GM12878 (cell line): ENCODE measurements at regions not wholly inside any gene's neighbourhood (a gene's known extent, or its start where the extent isn't known, plus 50 kb on each side); places are given as distances from the start of the nearest gene placed in this dataset.
A peak's percentile ranks its signal among the peaks of the same experiment; 100 is the strongest.

Source experiments
- ATAC-seq: fragments of 200-7000 bp; cut with Tn5 transposase; 3 replicates; pipeline ENCODE4 v1.9.1; 2020; ENCODE audit warnings: mild to moderate bottlenecking, moderate library complexity
- BruUV-seq: library from RNA; stranded (reverse); fragments of 400-500 nt; replicated peaks from 2 replicates; lab custom pipeline; 2021; lab: Mats Ljungman, UMichigan
- CTCF ChIA-PET: fragments of 300-600 bp; sonication (Branson Sonifier 250); formaldehyde crosslinking; extraction: SDS; loops from one replicate; lab custom pipeline; 2021; ENCODE audit warnings: inconsistent platforms; lab: Yijun Ruan, JAX
- POLR2A ChIA-PET: fragments of 350-600 bp; formaldehyde crosslinking; extraction: SDS; loops from one replicate; lab custom pipeline; 2021; ENCODE audit warnings: inconsistent platforms; lab: Charles Lee
- RAD21 ChIA-PET: fragments of 300-600 bp; sonication (Branson Sonifier 250); formaldehyde crosslinking; loops from one replicate; lab custom pipeline; 2023; ENCODE audit warnings: antibody characterized with exemption; ENCODE audit not compliant: unreplicated experiment; lab: Charles Lee
- SMC1A ChIA-PET: fragments of 300-600 bp; sonication (Branson Sonifier 250); formaldehyde crosslinking; loops from one replicate; lab custom pipeline; 2023; ENCODE audit not compliant: unreplicated experiment, uncharacterized antibody; lab: Charles Lee
- DNase-seq: peaks from one replicate; pipeline ENCODE4 v3.0.0-alpha.2; 2011; ENCODE audit warnings: low read depth, low spot score
- FAIRE-seq: peaks from 3 replicates; lab custom pipeline; 2011; peaks lifted over from hg19 to GRCh38; lab: Jason Lieb, UNC
- H2AFZ ChIP-seq: 2 replicates; pipeline ENCODE4 v1.6.0; 2011; ENCODE audit warnings: low read depth, low read length, control low read depth; ENCODE audit not compliant: control insufficient read depth
- H3K27ac ChIP-seq: 2 replicates; pipeline ENCODE4 v1.5.1; 2011; ENCODE audit warnings: control low read depth; ENCODE audit not compliant: control insufficient read depth, insufficient read depth
- H3K27me3 ChIP-seq, 2 experiments: replicated peaks in 1 of 2; 2 replicates each; pipeline versions ENCODE4 v1.6.0 to v1.6.1; 2011; ENCODE audit warnings: low read length in 1 of 2; ENCODE audit not compliant: control insufficient read depth in 2 of 2, insufficient read depth in 2 of 2
- H3K36me3 ChIP-seq, 2 experiments: 2 replicates each; pipeline ENCODE4 v1.5.1; 2011; ENCODE audit warnings: low read length in 1 of 2; ENCODE audit not compliant: control insufficient read depth in 2 of 2, insufficient read depth in 2 of 2
- H3K4me1 ChIP-seq: 2 replicates; pipeline ENCODE4 v1.6.1; 2011; ENCODE audit warnings: mild to moderate bottlenecking, low read length, moderate library complexity, mixed read lengths; ENCODE audit not compliant: control insufficient read depth, insufficient read depth
- H3K4me2 ChIP-seq: 2 replicates; pipeline ENCODE4 v1.6.0; 2011; ENCODE audit warnings: control low read depth; ENCODE audit not compliant: control insufficient read depth, insufficient read depth
- H3K4me3 ChIP-seq: fragments of 200-600 bp; sonication (generic); 2 replicates; pipeline ENCODE4 v1.5.1; 2016
- H3K79me2 ChIP-seq: 2 replicates; pipeline ENCODE4 v1.6.0; 2011; ENCODE audit warnings: low read length; ENCODE audit not compliant: control insufficient read depth, insufficient read depth
- H3K9ac ChIP-seq: 2 replicates; pipeline ENCODE4 v1.8.0; 2011; ENCODE audit warnings: low read length, control low read depth, mixed read lengths; ENCODE audit not compliant: control insufficient read depth, insufficient read depth
- H3K9me3 ChIP-seq: replicated peaks from 3 replicates; pipeline ENCODE4 v1.5.1; 2011; ENCODE audit warnings: mild to moderate bottlenecking, low read length; ENCODE audit not compliant: control insufficient read depth, insufficient read depth
- H4K20me1 ChIP-seq: 2 replicates; pipeline ENCODE4 v1.6.0; 2011; ENCODE audit not compliant: control insufficient read depth, insufficient read depth
- BRCA1 ChIP-seq: IDR thresholded peaks from 2 replicates; pipeline ENCODE4 v1.6.1; 2011; ENCODE audit warnings: low read depth, low read length, improper control_type of control experiment
- CBFB ChIP-seq: IDR thresholded peaks from 2 replicates; pipeline ENCODE4 v1.6.1; 2016; ENCODE audit warnings: antibody characterized with exemption, low read depth
- CHD4 ChIP-seq: fragments of 200-600 bp; sonication (generic); IDR thresholded peaks from 2 replicates; pipeline ENCODE4 v1.6.1; 2016; ENCODE audit warnings: mild to moderate bottlenecking
- MTA2 ChIP-seq: fragments of 450-650 bp; IDR thresholded peaks from 2 replicates; pipeline ENCODE4 v1.6.1; 2016; ENCODE audit warnings: low read depth, mild to moderate bottlenecking, moderate library complexity
- NBN ChIP-seq: fragments of 450-650 bp; IDR thresholded peaks from 2 replicates; pipeline ENCODE4 v1.6.1; 2016
- RAD21 ChIP-seq: IDR thresholded peaks from 2 replicates; pipeline ENCODE4 v1.6.1; 2011; ENCODE audit warnings: mild to moderate bottlenecking, low read depth, low read length, moderate library complexity; ENCODE audit not compliant: insufficient read depth
- TCF12 ChIP-seq: IDR thresholded peaks from 2 replicates; pipeline ENCODE4 v1.6.1; 2011; ENCODE audit warnings: low read depth, mild to moderate bottlenecking, low read length
- in situ Hi-C: fragments of 300-500 bp; cut with MboI; formaldehyde crosslinking; loops from 9 replicates; pipeline ENCODE4 v1.14.3; 2018; ENCODE audit warnings: mixed read lengths
- intact Hi-C: fragments of 100-400 bp; cut with micrococcal nuclease; formaldehyde crosslinking; loops from one replicate; pipeline ENCODE4 v1.14.2; 2022; ENCODE audit not compliant: unreplicated experiment
- TF ChIP-seq, protein P1 (sequence below): fragments of 450-650 bp; formaldehyde crosslinking; IDR thresholded peaks from 2 replicates; pipeline ENCODE4 v1.4.0; 2020; ENCODE audit warnings: mild to moderate bottlenecking, moderate library complexity
- TF ChIP-seq, protein P2 (sequence below): IDR thresholded peaks from 2 replicates; pipeline ENCODE4 v1.6.1; 2011; ENCODE audit warnings: low read depth, low read length, improper control_type of control experiment, borderline replicate concordance
- TF ChIP-seq, protein P3 (sequence below): fragments of 450-650 bp; formaldehyde crosslinking; IDR thresholded peaks from 2 replicates; pipeline ENCODE4 v1.4.0; 2022; ENCODE audit warnings: mild to moderate bottlenecking, moderate library complexity

DNA sequence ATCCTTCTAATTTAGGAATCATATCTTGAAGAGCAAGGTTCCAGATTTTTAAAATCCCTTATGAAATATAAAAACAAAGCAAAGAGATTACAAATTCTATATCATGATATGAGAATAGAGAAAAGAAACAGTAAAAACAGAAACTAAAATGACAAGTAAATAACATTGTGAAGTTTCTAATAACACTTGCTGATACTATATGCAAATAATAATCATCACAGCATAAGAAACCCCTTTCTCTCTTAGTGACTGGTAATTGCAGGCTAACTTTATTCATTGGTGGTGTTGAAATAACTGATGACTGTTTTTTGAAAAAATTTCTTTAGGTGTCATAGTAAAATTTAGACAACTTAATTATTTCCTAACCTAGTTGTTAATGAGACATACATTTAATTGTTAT is 281.6 kb downstream of the PLA2G4A start:
- Histone ChIP-seq H3K4me3 (no peak overlapping the region), H3K4me2 (no peak overlapping the region), H3K9me3 (no peaks in the 10 kb centered on the region), H3K4me1 (no peaks in the 10 kb centered on the region), H3K9ac (no peak overlapping the region), H3K27me3 (no peaks in the 10 kb centered on the region), H3K79me2 (no peaks in the 10 kb centered on the region), H3K36me3 (no peaks in the 10 kb centered on the region), H3K27ac (no peak overlapping the region), H2AFZ (no peak overlapping the region)
- CTCF ChIA-PET = no interaction called here
- ATAC-seq (peak; percentile 43; the same call in 2 of the 3 replicates), FAIRE-seq (no peak)
- intact Hi-C loops = no loop called here
- in situ Hi-C loops = no loop called here
- SMC1A ChIA-PET = no interaction called here
- POLR2A ChIA-PET = no interaction called here
- RAD21 ChIA-PET = no interaction called here
- TF ChIP-seq, protein P1, sequence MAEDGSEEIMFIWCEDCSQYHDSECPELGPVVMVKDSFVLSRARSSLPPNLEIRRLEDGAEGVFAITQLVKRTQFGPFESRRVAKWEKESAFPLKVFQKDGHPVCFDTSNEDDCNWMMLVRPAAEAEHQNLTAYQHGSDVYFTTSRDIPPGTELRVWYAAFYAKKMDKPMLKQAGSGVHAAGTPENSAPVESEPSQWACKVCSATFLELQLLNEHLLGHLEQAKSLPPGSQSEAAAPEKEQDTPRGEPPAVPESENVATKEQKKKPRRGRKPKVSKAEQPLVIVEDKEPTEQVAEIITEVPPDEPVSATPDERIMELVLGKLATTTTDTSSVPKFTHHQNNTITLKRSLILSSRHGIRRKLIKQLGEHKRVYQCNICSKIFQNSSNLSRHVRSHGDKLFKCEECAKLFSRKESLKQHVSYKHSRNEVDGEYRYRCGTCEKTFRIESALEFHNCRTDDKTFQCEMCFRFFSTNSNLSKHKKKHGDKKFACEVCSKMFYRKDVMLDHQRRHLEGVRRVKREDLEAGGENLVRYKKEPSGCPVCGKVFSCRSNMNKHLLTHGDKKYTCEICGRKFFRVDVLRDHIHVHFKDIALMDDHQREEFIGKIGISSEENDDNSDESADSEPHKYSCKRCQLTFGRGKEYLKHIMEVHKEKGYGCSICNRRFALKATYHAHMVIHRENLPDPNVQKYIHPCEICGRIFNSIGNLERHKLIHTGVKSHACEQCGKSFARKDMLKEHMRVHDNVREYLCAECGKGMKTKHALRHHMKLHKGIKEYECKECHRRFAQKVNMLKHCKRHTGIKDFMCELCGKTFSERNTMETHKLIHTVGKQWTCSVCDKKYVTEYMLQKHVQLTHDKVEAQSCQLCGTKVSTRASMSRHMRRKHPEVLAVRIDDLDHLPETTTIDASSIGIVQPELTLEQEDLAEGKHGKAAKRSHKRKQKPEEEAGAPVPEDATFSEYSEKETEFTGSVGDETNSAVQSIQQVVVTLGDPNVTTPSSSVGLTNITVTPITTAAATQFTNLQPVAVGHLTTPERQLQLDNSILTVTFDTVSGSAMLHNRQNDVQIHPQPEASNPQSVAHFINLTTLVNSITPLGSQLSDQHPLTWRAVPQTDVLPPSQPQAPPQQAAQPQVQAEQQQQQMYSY (CRISPR knock-in tag) = no peak
- no peak for TF ChIP-seq MTA2
- TF ChIP-seq, all 136 proteins: peak for 0
- no TSS peak for BruUV-seq
- no peak for DNase-seq
- H4K20me1 ChIP-seq = no peaks in the 10 kb centered on the region

DNA sequence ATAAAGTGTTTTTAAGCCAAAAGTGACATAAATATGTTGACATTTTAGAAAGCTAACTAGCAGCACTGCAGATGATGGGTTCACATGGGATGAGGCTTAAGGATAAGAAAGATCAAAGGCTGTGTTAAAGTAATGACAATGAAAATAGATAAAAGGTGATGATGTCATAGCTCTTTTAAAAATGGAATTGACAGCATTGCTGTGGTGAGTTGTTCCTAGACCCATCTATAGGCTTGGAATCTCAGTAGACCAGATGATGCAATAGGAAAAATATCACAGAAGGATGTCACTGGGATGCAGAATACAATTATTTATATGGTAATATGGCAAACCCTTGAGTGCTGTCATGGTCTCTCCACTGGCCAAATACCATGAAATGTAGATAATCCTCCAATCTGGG is 286.0 kb downstream of the PLA2G4A start:
- ChIA-PET CTCF (no interaction called here), SMC1A (no interaction called here), RAD21 (no interaction called here), POLR2A (no interaction called here)
- Histone ChIP-seq H3K9ac (no peak overlapping the region), H3K4me2 (no peak overlapping the region), H3K79me2 (no peaks in the 10 kb centered on the region), H3K36me3 (no peaks in the 10 kb centered on the region), H3K4me1 (no peaks in the 10 kb centered on the region), H3K27me3 (no peaks in the 10 kb centered on the region), H3K4me3 (no peak overlapping the region), H3K9me3 (no peaks in the 10 kb centered on the region), H4K20me1 (no peaks in the 10 kb centered on the region), H3K27ac (no peak overlapping the region), H2AFZ (no peak overlapping the region)
- no peak for DNase-seq
- intact Hi-C loops = no loop called here
- ATAC-seq = no peak
- no TSS peak for BruUV-seq
- in situ Hi-C loops = no loop called here
- FAIRE-seq = no peak
- no peak for TF ChIP-seq BRCA1
- TF ChIP-seq, protein P2, sequence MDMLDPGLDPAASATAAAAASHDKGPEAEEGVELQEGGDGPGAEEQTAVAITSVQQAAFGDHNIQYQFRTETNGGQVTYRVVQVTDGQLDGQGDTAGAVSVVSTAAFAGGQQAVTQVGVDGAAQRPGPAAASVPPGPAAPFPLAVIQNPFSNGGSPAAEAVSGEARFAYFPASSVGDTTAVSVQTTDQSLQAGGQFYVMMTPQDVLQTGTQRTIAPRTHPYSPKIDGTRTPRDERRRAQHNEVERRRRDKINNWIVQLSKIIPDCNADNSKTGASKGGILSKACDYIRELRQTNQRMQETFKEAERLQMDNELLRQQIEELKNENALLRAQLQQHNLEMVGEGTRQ = no peak
- TF ChIP-seq, protein P3, sequence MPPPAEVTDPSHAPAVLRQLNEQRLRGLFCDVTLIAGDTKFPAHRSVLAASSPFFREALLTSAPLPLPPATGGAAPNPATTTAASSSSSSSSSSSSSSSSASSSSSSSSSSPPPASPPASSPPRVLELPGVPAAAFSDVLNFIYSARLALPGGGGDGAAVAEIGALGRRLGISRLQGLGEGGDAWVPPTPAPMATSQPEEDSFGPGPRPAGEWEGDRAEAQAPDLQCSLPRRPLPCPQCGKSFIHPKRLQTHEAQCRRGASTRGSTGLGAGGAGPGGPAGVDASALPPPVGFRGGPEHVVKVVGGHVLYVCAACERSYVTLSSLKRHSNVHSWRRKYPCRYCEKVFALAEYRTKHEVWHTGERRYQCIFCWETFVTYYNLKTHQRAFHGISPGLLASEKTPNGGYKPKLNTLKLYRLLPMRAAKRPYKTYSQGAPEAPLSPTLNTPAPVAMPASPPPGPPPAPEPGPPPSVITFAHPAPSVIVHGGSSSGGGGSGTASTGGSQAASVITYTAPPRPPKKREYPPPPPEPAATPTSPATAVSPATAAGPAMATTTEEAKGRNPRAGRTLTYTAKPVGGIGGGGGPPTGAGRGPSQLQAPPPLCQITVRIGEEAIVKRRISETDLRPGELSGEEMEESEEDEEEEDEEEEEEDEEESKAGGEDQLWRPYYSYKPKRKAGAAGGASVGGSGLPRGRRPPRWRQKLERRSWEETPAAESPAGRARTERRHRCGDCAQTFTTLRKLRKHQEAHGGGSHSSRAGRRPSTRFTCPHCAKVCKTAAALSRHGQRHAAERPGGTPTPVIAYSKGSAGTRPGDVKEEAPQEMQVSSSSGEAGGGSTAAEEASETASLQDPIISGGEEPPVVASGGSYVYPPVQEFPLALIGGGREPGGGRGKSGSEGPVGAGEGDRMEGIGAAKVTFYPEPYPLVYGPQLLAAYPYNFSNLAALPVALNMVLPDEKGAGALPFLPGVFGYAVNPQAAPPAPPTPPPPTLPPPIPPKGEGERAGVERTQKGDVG (CRISPR knock-in tag) = no peak
- no peak for TF ChIP-seq RAD21
- TF ChIP-seq CHD4 = no peak
- no peak for TF ChIP-seq CBFB
- no peak for TF ChIP-seq TCF12
- TF ChIP-seq NBN = no peak
